Transverse colon (tissue), 4 donors: ENCODE measurements at regions not wholly inside any gene's neighbourhood (a gene's known extent, or its start where the extent isn't known, plus 50 kb on each side); places are given as distances from the start of the nearest gene placed in this dataset.

ENCODE experiments used
- DNase-seq: peaks from one replicate; pipeline ENCODE4 v3.0.0-alpha.2; 2019
- H3K27ac ChIP-seq, 4 donors: fragments of 200-600 bp; sonication (generic); 2 replicates each; pipeline ENCODE4 v1.5.1; 2016 to 2018; ENCODE audit warnings: inconsistent platforms in 4 of 4
- H3K27me3 ChIP-seq: fragments of 200-600 bp; sonication (generic); 2 replicates; pipeline ENCODE4 v1.5.1; 2017; ENCODE audit warnings: inconsistent platforms
- H3K36me3 ChIP-seq, 4 donors: fragments of 200-600 bp; sonication (generic); 2 replicates each; pipeline ENCODE4 v1.5.1; 2017 to 2019; ENCODE audit warnings: inconsistent platforms in 4 of 4
- H3K4me1 ChIP-seq, 4 donors: fragments of 200-600 bp; sonication (generic); 2 replicates each; pipeline ENCODE4 v1.5.1; 2017 to 2020; ENCODE audit warnings: inconsistent platforms in 4 of 4
- H3K4me3 ChIP-seq, 4 donors: fragments of 200-600 bp; sonication (generic); 1 replicate in 1 of 4; 2 replicates in 3 of 4; pipeline versions ENCODE4 v1.5.1 to v1.6.1; 2017 to 2019; ENCODE audit warnings: inconsistent platforms in 4 of 4
- H3K9me3 ChIP-seq, 2 donors: fragments of 200-600 bp; sonication (generic); 2 replicates each; pipeline ENCODE4 v1.5.1; 2017 to 2019; ENCODE audit warnings: inconsistent platforms in 2 of 2
- CTCF ChIP-seq, 5 experiments: fragments of 200-600 bp in 3 of 5; fragments of 450-650 bp in 2 of 5; sonication (generic) in 3 of 5; IDR thresholded peaks; 1 replicate in 2 of 5; 2 replicates in 3 of 5; pipeline ENCODE4 v1.5.1; 2016 to 2017; ENCODE audit warnings: antibody characterized with exemption in 5 of 5, inconsistent platforms in 3 of 5, mild to moderate bottlenecking in 2 of 5, moderate library complexity in 1 of 5
- EP300 ChIP-seq: sonication (generic); formaldehyde crosslinking; IDR thresholded peaks from one replicate; pipeline ENCODE4 v1.6.1; 2017; ENCODE audit warnings: antibody characterized with exemption, low read depth
- POLR2A ChIP-seq: fragments of 450-650 bp; IDR thresholded peaks from one replicate; pipeline ENCODE4 v1.6.1; 2016; ENCODE audit warnings: antibody characterized with exemption, mild to moderate bottlenecking, moderate library complexity
- POLR2AphosphoS5 ChIP-seq, 3 donors: sonication (generic); formaldehyde crosslinking; IDR thresholded peaks; one replicate each; pipeline ENCODE4 v1.6.1; 2016; ENCODE audit warnings: antibody characterized with exemption in 3 of 3
- WGBS, 2 donors: methylation state at CpG; one replicate each; pipeline ENCODE4 v1.1.5; 2018; ENCODE audit warnings: low coverage in 1 of 2; 5-methylcytosine and 5-hydroxymethylcytosine counted together
- in situ Hi-C, 4 donors: fragments of 200-750 bp; cut with MboI; loops; one replicate each; pipeline versions ENCODE4 v1.15.0 to v1.15.1; 2017; ENCODE audit warnings: low sequenced_read_pairs in 3 of 4, low pct_ligation_motif_present in 1 of 4, low pct_unique_long_range_greater_than_20kb in 1 of 4
- intact Hi-C: fragments of 100-400 bp; cut with DNase I; formaldehyde crosslinking; loops from one replicate; pipeline ENCODE4 v1.15.1; 2023; ENCODE audit warnings: low total_unique reads

GRCh38 chr9:13377171-13377925 is 97.9 kb upstream of the MPDZ start:
- Histone ChIP-seq H3K4me3 (no peak overlapping the region), H3K9me3 (no peaks in the 10 kb centered on the region), H3K4me1 (no peaks in the 10 kb centered on the region), H3K36me3 (no peaks in the 10 kb centered on the region), H3K27me3 (no peaks in the 10 kb centered on the region), H3K27ac (no peak overlapping the region)
- no peak for DNase-seq
- WGBS, 2 donors: 34 to 48% methylated on average over 3 of the region's 3 CpGs
- intact Hi-C loops: no loop called here
- no peak for TF ChIP-seq POLR2A
- no peak for TF ChIP-seq POLR2AphosphoS5 (IDR thresholded peaks at IDR 0.05)
- no peak for TF ChIP-seq EP300
- no peak for TF ChIP-seq CTCF (IDR thresholded peaks at IDR 0.05)
- in situ Hi-C loops: no loop called here

GRCh38 chr9:13372510-13372909 is 93.0 kb upstream of the MPDZ start:
- no peaks in the 10 kb centered on the region for H3K27me3 ChIP-seq
- in situ Hi-C loops (no loop called here), intact Hi-C loops (no loop called here)
- H3K27ac ChIP-seq: no peak overlapping the region
- no peaks in the 10 kb centered on the region for H3K4me1 ChIP-seq
- H3K9me3 ChIP-seq: no peaks in the 10 kb centered on the region
- 38 to 41% methylated on average over 1 of the region's 1 CpG for WGBS, 2 donors
- TF ChIP-seq CTCF (IDR thresholded peaks at IDR 0.05) (no peak), POLR2A (no peak)
- H3K36me3 ChIP-seq: no peaks in the 10 kb centered on the region
- H3K4me3 ChIP-seq: no peak overlapping the region
- DNase-seq: no peak

- H3K27me3 ChIP-seq: no peaks in the 10 kb centered on the region
- in situ Hi-C loops: no loop called here
- TF ChIP-seq POLR2AphosphoS5 (IDR thresholded peaks at IDR 0.05) (no peak), POLR2A (no peak), CTCF (IDR thresholded peaks at IDR 0.05) (no peak), EP300 (no peak)
- 57 to 60% methylated on average over 4 of the region's 4 CpGs for WGBS, 2 donors
- H3K9me3 ChIP-seq: no peaks in the 10 kb centered on the region
- H3K27ac ChIP-seq: no peak overlapping the region
- H3K4me3 ChIP-seq: no peak overlapping the region
- H3K36me3 ChIP-seq: no peaks in the 10 kb centered on the region
- intact Hi-C loops: no loop called here
- H3K4me1 ChIP-seq: no peaks in the 10 kb centered on the region
- DNase-seq: no peak
These were observed 89.9 kb upstream of the MPDZ start for GRCh38 chr9:13369431-13369830.

GRCh38 chr9:13367784-13368183 is 88.3 kb upstream of the MPDZ start:
- no peak for DNase-seq
- in situ Hi-C loops (no loop called here), intact Hi-C loops (no loop called here)
- Histone ChIP-seq H3K27ac (no peak overlapping the region), H3K4me1 (no peaks in the 10 kb centered on the region), H3K27me3 (no peaks in the 10 kb centered on the region), H3K4me3 (no peak overlapping the region), H3K36me3 (no peaks in the 10 kb centered on the region), H3K9me3 (no peaks in the 10 kb centered on the region)
- WGBS, 2 donors: 63 to 69% methylated on average over 2 to 4 of the region's 4 CpGs
- TF ChIP-seq EP300 (no peak), CTCF (IDR thresholded peaks at IDR 0.05) (no peak), POLR2AphosphoS5 (IDR thresholded peaks at IDR 0.05) (no peak), POLR2A (no peak)
